H1 (cell line): ENCODE measurements at regions not wholly inside any gene's neighbourhood (a gene's known extent, or its start where the extent isn't known, plus 50 kb on each side); places are given as distances from the start of the nearest gene placed in this dataset.

Experiments
- CTCF ChIA-PET: fragments of 300-600 bp; sonication (Branson Sonifier 250); formaldehyde crosslinking; loops from one replicate; lab custom pipeline; 2021; ENCODE audit not compliant: partially characterized antibody; lab: Charles Lee
- POLR2A ChIA-PET: fragments of 300-600 bp; sonication (Branson Sonifier 250); formaldehyde crosslinking; loops from one replicate; lab custom pipeline; 2021; ENCODE audit warnings: inconsistent platforms; ENCODE audit not compliant: partially characterized antibody; lab: Charles Lee
- DNase-seq, 2 experiments: peaks; one replicate each; pipeline versions ENCODE4 v3.0.0 to v3.0.0-alpha.2; 2010 to 2022; ENCODE audit warnings: low spot score in 2 of 2, low read depth in 1 of 2, mixed read lengths in 1 of 2
- FAIRE-seq: peaks from 2 replicates; lab custom pipeline; 2011; peaks lifted over from hg19 to GRCh38; lab: Jason Lieb, UNC
- H2AFZ ChIP-seq: 2 replicates; pipeline ENCODE4 v1.8.1; 2012; ENCODE audit warnings: low read length, inconsistent platforms
- H2AK5ac ChIP-seq: 2 replicates; pipeline ENCODE4 v1.6.1; 2013; ENCODE audit warnings: low read depth, low read length
- H2BK120ac ChIP-seq: replicated peaks from 2 replicates; pipeline ENCODE3; 2013; ENCODE audit warnings: low read depth, low read length, inconsistent platforms
- H2BK12ac ChIP-seq: 2 replicates; pipeline ENCODE4 v1.6.1; 2013; ENCODE audit warnings: low read depth, low read length
- H2BK15ac ChIP-seq: 2 replicates; pipeline ENCODE4 v1.6.1; 2013; ENCODE audit warnings: low read length
- H2BK20ac ChIP-seq: 2 replicates; pipeline ENCODE4 v1.6.1; 2013; ENCODE audit warnings: low read length
- H2BK5ac ChIP-seq: 2 replicates; pipeline ENCODE4 v1.6.1; 2013; ENCODE audit warnings: low read depth, low read length
- H3K14ac ChIP-seq: 2 replicates; pipeline ENCODE4 v1.6.1; 2013; ENCODE audit warnings: inconsistent platforms; ENCODE audit not compliant: insufficient read length
- H3K18ac ChIP-seq: 2 replicates; pipeline ENCODE4 v1.6.1; 2013; ENCODE audit warnings: low read length; ENCODE audit errors: extremely low read depth
- H3K23ac ChIP-seq: 2 replicates; pipeline ENCODE4 v1.6.1; 2013; ENCODE audit warnings: inconsistent platforms; ENCODE audit not compliant: insufficient read length
- H3K23me2 ChIP-seq: 2 replicates; pipeline ENCODE4 v1.6.1; 2013; ENCODE audit warnings: low read depth, low read length
- H3K27ac ChIP-seq: 2 replicates; pipeline ENCODE4 v1.6.1; 2011; ENCODE audit warnings: low read depth, low read length, inconsistent platforms
- H3K27me3 ChIP-seq, 4 experiments: replicated peaks in 1 of 4; 1 replicate in 1 of 4; 2 replicates in 3 of 4; pipeline versions ENCODE4 v1.6.1 to v1.8.1; 2011 to 2013; ENCODE audit warnings: low read length in 3 of 4, mild to moderate bottlenecking in 3 of 4, inconsistent platforms in 2 of 4, mixed read lengths in 2 of 4, moderate library complexity in 1 of 4; ENCODE audit not compliant: control insufficient read depth in 3 of 4, insufficient read depth in 3 of 4; ENCODE audit errors: extremely low read depth in 1 of 4
- H3K36me3 ChIP-seq, 4 experiments: 2 replicates each; pipeline versions ENCODE4 v1.6.1 to v1.8.1; 2011 to 2013; ENCODE audit warnings: mild to moderate bottlenecking in 4 of 4, low read length in 3 of 4, moderate library complexity in 2 of 4, control low read depth in 1 of 4, inconsistent platforms in 1 of 4; ENCODE audit not compliant: insufficient read depth in 4 of 4, control insufficient read depth in 2 of 4
- H3K4ac ChIP-seq: replicated peaks from 2 replicates; pipeline ENCODE3; 2013; ENCODE audit warnings: low read length, low read depth, mixed read lengths, inconsistent platforms; ENCODE audit not compliant: insufficient read length
- H3K4me1 ChIP-seq, 4 experiments: replicated peaks in 1 of 4; 1 replicate in 1 of 4; 2 replicates in 3 of 4; pipeline versions ENCODE4 v1.6.1 to v1.8.1; 2011 to 2013; ENCODE audit warnings: low read length in 3 of 4, inconsistent platforms in 2 of 4, mixed read lengths in 1 of 4; ENCODE audit not compliant: insufficient read depth in 4 of 4, control insufficient read depth in 3 of 4
- H3K4me2 ChIP-seq, 2 experiments: 2 replicates each; pipeline versions ENCODE4 v1.6.1 to v1.8.1; 2011 to 2013; ENCODE audit warnings: low read depth in 2 of 2, low read length in 2 of 2, control low read depth in 1 of 2, inconsistent platforms in 1 of 2, mild to moderate bottlenecking in 1 of 2; ENCODE audit not compliant: insufficient read depth in 1 of 2
- H3K4me3 ChIP-seq, 4 experiments: fragments of 200-600, 300-600 bp in 1 of 4; sonication (generic), shearing (Covaris generic), sonication (Bioruptor Twin) in 1 of 4; 2 replicates each; pipeline versions ENCODE4 v1.5.1 to v1.8.1; 2011 to 2016; ENCODE audit warnings: low read length in 4 of 4, low read depth in 3 of 4, control low read depth in 2 of 4, inconsistent platforms in 2 of 4, mild to moderate bottlenecking in 2 of 4, mixed read lengths in 1 of 4, moderate library complexity in 1 of 4; ENCODE audit not compliant: insufficient read depth in 2 of 4; ENCODE audit errors: extremely low read depth in 1 of 4
- H3K56ac ChIP-seq: replicated peaks from 2 replicates; pipeline ENCODE3; 2013; ENCODE audit warnings: low read depth, mild to moderate bottlenecking, mixed read lengths, low read length, inconsistent platforms; ENCODE audit not compliant: insufficient read length
- H3K79me1 ChIP-seq: 2 replicates; pipeline ENCODE4 v1.6.1; 2013; ENCODE audit warnings: low read depth, low read length, control low read depth
- H3K79me2 ChIP-seq, 2 experiments: 2 replicates each; pipeline versions ENCODE4 v1.6.1 to v1.8.1; 2012 to 2013; ENCODE audit warnings: low read length in 2 of 2, mild to moderate bottlenecking in 2 of 2, inconsistent platforms in 1 of 2; ENCODE audit not compliant: insufficient read depth in 2 of 2, control insufficient read depth in 1 of 2
- H3K9ac ChIP-seq, 4 experiments: replicated peaks in 1 of 4; 1 replicate in 1 of 4; 2 replicates in 3 of 4; pipeline versions ENCODE4 v1.6.1 to v1.8.1; 2011 to 2013; ENCODE audit warnings: low read depth in 3 of 4, low read length in 3 of 4, control low read depth in 2 of 4, mild to moderate bottlenecking in 2 of 4, moderate library complexity in 2 of 4, inconsistent platforms in 1 of 4; ENCODE audit errors: extremely low read depth in 1 of 4
- H3K9me3 ChIP-seq, 2 experiments: 2 replicates each; pipeline versions ENCODE4 v1.6.1 to v1.8.1; 2012 to 2013; ENCODE audit warnings: mild to moderate bottlenecking in 2 of 2, moderate library complexity in 2 of 2, control low read depth in 1 of 2, inconsistent platforms in 1 of 2, low read depth in 1 of 2, low read length in 1 of 2, mixed read lengths in 1 of 2; ENCODE audit not compliant: insufficient read depth in 2 of 2
- H4K20me1 ChIP-seq, 2 experiments: replicated peaks in 1 of 2; 2 replicates each; pipeline versions ENCODE3 to v1.8.1; 2011 to 2013; ENCODE audit warnings: inconsistent platforms in 2 of 2, low read length in 2 of 2, mild to moderate bottlenecking in 1 of 2; ENCODE audit not compliant: insufficient read depth in 2 of 2, control insufficient read depth in 1 of 2
- H4K5ac ChIP-seq: 2 replicates; pipeline ENCODE4 v1.6.1; 2013; ENCODE audit warnings: low read length, low read depth, mixed read lengths, inconsistent platforms; ENCODE audit not compliant: insufficient read length
- H4K8ac ChIP-seq: 2 replicates; pipeline ENCODE4 v1.8.0; 2013; ENCODE audit warnings: mild to moderate bottlenecking, moderate library complexity, low read length, inconsistent platforms; ENCODE audit not compliant: insufficient read depth; ENCODE audit errors: extremely low read depth
- H4K91ac ChIP-seq: replicated peaks from 2 replicates; pipeline ENCODE3; 2013; ENCODE audit warnings: low read length, mixed read lengths, inconsistent platforms; ENCODE audit not compliant: insufficient read length
- HDAC6 ChIP-seq: IDR thresholded peaks from one replicate; pipeline ENCODE4 v1.7.1; 2012; ENCODE audit warnings: low read depth, mild to moderate bottlenecking, inconsistent platforms, low read length, moderate library complexity
- POU5F1 ChIP-seq: IDR thresholded peaks from 2 replicates; pipeline ENCODE4 v1.6.1; 2011; ENCODE audit warnings: low read depth, mild to moderate bottlenecking, low read length, moderate library complexity
- RFX5 ChIP-seq: IDR thresholded peaks from 2 replicates; pipeline ENCODE4 v1.6.1; 2011; ENCODE audit warnings: low read depth, low read length, improper control_type of control experiment, borderline replicate concordance
- SIX5 ChIP-seq: IDR thresholded peaks from 2 replicates; pipeline ENCODE4 v1.6.1; 2011; ENCODE audit warnings: mild to moderate bottlenecking, low read depth, low read length
- SP4 ChIP-seq: IDR thresholded peaks from 2 replicates; pipeline ENCODE4 v1.6.1; 2012; ENCODE audit warnings: low read length, inconsistent platforms
- TAF7 ChIP-seq: optimal IDR thresholded peaks from 2 replicates; pipeline ENCODE3; 2011; ENCODE audit warnings: low read depth, mild to moderate bottlenecking, inconsistent platforms, low read length, moderate library complexity, borderline replicate concordance
- TF ChIP-seq, protein P1 (sequence below), 3 experiments: IDR thresholded peaks; 1 replicate in 2 of 3; 2 replicates in 1 of 3; pipeline versions ENCODE4 v1.5.1 to v1.6.1; 2011; ENCODE audit warnings: low read length in 3 of 3, mild to moderate bottlenecking in 3 of 3, inconsistent platforms in 2 of 3, low read depth in 1 of 3, moderate library complexity in 1 of 3; ENCODE audit not compliant: insufficient read depth in 1 of 3; ENCODE audit errors: control extremely low read depth in 1 of 3

DNA sequence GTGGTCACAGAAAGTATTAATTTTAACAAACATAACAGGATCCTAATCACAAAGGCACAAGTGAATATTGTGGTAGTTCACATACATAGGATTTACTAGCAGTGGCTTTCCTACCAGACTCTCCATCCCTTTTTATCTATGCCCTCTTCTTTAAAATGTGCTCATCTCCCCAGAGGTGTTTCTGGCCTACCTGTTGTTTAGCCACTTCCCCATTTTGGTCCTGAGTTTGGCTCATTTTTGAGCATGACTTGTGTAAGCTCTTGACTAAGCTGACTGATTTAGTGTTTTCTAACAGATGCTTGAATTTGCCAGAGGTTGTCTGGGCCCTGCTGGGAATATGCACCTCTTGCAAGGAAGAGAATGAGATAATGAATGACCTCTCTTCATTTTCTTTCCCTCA is 517.7 kb upstream of the CLINT1 start:
- H4K8ac ChIP-seq, result no peak overlapping the region
- no peak overlapping the region for H3K4me2 ChIP-seq
- H4K91ac ChIP-seq, result no peak overlapping the region
- H2BK15ac ChIP-seq, result no peak overlapping the region
- no peak overlapping the region for H3K4ac ChIP-seq
- H2AK5ac ChIP-seq, result no peak overlapping the region
- ChIA-PET CTCF (no interaction called here), POLR2A (no interaction called here)
- H3K18ac ChIP-seq, result no peak overlapping the region
- no peaks in the 10 kb centered on the region for H3K27me3 ChIP-seq
- 0 out of 7 replicates have a peak, but pooled peaks cover 0 to 2% (median 0%) of the 10 kb centered on the region in 4 experiments for H3K4me1 ChIP-seq
- H3K4me3 ChIP-seq, result no peak overlapping the region
- H3K79me2 ChIP-seq, result no peaks in the 10 kb centered on the region
- H2BK20ac ChIP-seq, result no peak overlapping the region
- H3K9ac ChIP-seq, result no peak overlapping the region
- no peaks in the 10 kb centered on the region for H3K79me1 ChIP-seq
- no peak overlapping the region for H3K27ac ChIP-seq
- no peak overlapping the region for H2BK120ac ChIP-seq
- no peak overlapping the region for H3K23ac ChIP-seq
- H3K9me3 ChIP-seq, result peaks cover 0 to 6% of the 10 kb centered on the region in 2 experiments; a peak in 1 of 4 replicates
- no peak overlapping the region for H2BK5ac ChIP-seq
- H3K23me2 ChIP-seq, result no peaks in the 10 kb centered on the region; the same call in 1 of the 2 replicates
- no peak overlapping the region for H2AFZ ChIP-seq
- DNase-seq (no peak), FAIRE-seq (no peak)
- no peaks in the 10 kb centered on the region for H3K36me3 ChIP-seq
- no peaks in the 10 kb centered on the region for H4K20me1 ChIP-seq
- H4K5ac ChIP-seq, result no peak overlapping the region
- no peak overlapping the region for H3K14ac ChIP-seq
- H2BK12ac ChIP-seq, result no peak overlapping the region
- H3K56ac ChIP-seq, result no peak overlapping the region
- TF ChIP-seq POU5F1 (no peak), TAF7 (no peak), HDAC6 (no peak), RFX5 (no peak), SP4 (no peak), SIX5 (no peak)
- TF ChIP-seq, protein P1, sequence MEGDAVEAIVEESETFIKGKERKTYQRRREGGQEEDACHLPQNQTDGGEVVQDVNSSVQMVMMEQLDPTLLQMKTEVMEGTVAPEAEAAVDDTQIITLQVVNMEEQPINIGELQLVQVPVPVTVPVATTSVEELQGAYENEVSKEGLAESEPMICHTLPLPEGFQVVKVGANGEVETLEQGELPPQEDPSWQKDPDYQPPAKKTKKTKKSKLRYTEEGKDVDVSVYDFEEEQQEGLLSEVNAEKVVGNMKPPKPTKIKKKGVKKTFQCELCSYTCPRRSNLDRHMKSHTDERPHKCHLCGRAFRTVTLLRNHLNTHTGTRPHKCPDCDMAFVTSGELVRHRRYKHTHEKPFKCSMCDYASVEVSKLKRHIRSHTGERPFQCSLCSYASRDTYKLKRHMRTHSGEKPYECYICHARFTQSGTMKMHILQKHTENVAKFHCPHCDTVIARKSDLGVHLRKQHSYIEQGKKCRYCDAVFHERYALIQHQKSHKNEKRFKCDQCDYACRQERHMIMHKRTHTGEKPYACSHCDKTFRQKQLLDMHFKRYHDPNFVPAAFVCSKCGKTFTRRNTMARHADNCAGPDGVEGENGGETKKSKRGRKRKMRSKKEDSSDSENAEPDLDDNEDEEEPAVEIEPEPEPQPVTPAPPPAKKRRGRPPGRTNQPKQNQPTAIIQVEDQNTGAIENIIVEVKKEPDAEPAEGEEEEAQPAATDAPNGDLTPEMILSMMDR (IDR thresholded peaks at IDR 0.05; ENCODE audit: control extremely low read depth in 1 of 3, insufficient read depth in 1 of 3, low read depth in 1 of 3, low read length in 3 of 3), result no peak
